IPS-NIHi7 (cell line): ENCODE measurements at regions not wholly inside any gene's neighbourhood (a gene's known extent, or its start where the extent isn't known, plus 50 kb on each side); places are given as distances from the start of the nearest gene placed in this dataset.
"Not testable (repeated sequence)": the region's sequence is repeated elsewhere in the genome, so short reads cannot be mapped to it uniquely, and the experiment has no call there.

Experiments
- DNase-seq: peaks from one replicate; pipeline ENCODE4 v3.0.0; 2012; ENCODE audit warnings: mixed read lengths; ENCODE audit errors: extremely low spot score

GRCh38 chr1:79976287-79976686, 969.8 kb upstream of the ADGRL4 start:
- DNase-seq = no peak

- DNase-seq = no peak
Observed at GRCh38 chr1:79974659-79975058, 968.1 kb upstream of the ADGRL4 start.

GRCh38 chr1:79969886-79970285, 963.4 kb upstream of the ADGRL4 start:
- no peak for DNase-seq

- DNase-seq = no peak
Observed at GRCh38 chr1:79966438-79966837, 959.9 kb upstream of the ADGRL4 start.

GRCh38 chr1:79959635-79960034, 953.1 kb upstream of the ADGRL4 start:
- DNase-seq = no peak

- no peak for DNase-seq
Observed at GRCh38 chr1:79955966-79956365, 949.4 kb upstream of the ADGRL4 start.

- no peak for DNase-seq
Observed at GRCh38 chr1:79950511-79950910, 944.0 kb upstream of the ADGRL4 start.

- no peak for DNase-seq
Observed at GRCh38 chr1:79945391-79945790, 938.9 kb upstream of the ADGRL4 start.

- no peak for DNase-seq
Observed at GRCh38 chr1:79929356-79929755, 922.8 kb upstream of the ADGRL4 start.

GRCh38 chr1:79928901-79929300, 922.4 kb upstream of the ADGRL4 start:
- DNase-seq = no peak

- no peak for DNase-seq
Observed at GRCh38 chr1:79920960-79921669, 914.6 kb upstream of the ADGRL4 start.

GRCh38 chr1:79914896-79915295, 908.4 kb upstream of the ADGRL4 start:
- no peak for DNase-seq

GRCh38 chr1:79912813-79913212, 906.3 kb upstream of the ADGRL4 start:
- no peak for DNase-seq

GRCh38 chr1:79903321-79903720, 896.8 kb upstream of the ADGRL4 start:
- DNase-seq = no peak

- DNase-seq = no peak
Observed at GRCh38 chr1:79902418-79902817, 895.9 kb upstream of the ADGRL4 start.

GRCh38 chr1:79899914-79900313, 893.4 kb upstream of the ADGRL4 start:
- DNase-seq = no peak

- DNase-seq = no peak
Observed at GRCh38 chr1:79896140-79896539, 889.6 kb upstream of the ADGRL4 start.

GRCh38 chr1:79895573-79895972, 889.0 kb upstream of the ADGRL4 start:
- DNase-seq = no peak

- DNase-seq = not testable (repeated sequence)
Observed at GRCh38 chr1:79894129-79894528, 887.6 kb upstream of the ADGRL4 start.

- no peak for DNase-seq
Observed at GRCh38 chr1:79887059-79887458, 880.5 kb upstream of the ADGRL4 start.

GRCh38 chr1:79885101-79885500, 878.6 kb upstream of the ADGRL4 start:
- no peak for DNase-seq

GRCh38 chr1:79877086-79877485, 870.6 kb upstream of the ADGRL4 start:
- no peak for DNase-seq

- DNase-seq = no peak
Observed at GRCh38 chr1:79875187-79875586, 868.7 kb upstream of the ADGRL4 start.

- DNase-seq = no peak
Observed at GRCh38 chr1:79874289-79874688, 867.8 kb upstream of the ADGRL4 start.
